GM20000 (cell line): ENCODE measurements at regions not wholly inside any gene's neighbourhood (a gene's known extent, or its start where the extent isn't known, plus 50 kb on each side); places are given as distances from the start of the nearest gene placed in this dataset.

Experiments
- DNase-seq: peaks from one replicate; pipeline ENCODE4 v3.0.0; 2012; ENCODE audit warnings: low spot score
- TF ChIP-seq, protein P1 (sequence below): IDR thresholded peaks from 2 replicates; pipeline ENCODE4 v1.5.1; 2012; ENCODE audit warnings: mild to moderate bottlenecking, control low read depth; ENCODE audit errors: extremely low read depth, missing control alignments

DNA sequence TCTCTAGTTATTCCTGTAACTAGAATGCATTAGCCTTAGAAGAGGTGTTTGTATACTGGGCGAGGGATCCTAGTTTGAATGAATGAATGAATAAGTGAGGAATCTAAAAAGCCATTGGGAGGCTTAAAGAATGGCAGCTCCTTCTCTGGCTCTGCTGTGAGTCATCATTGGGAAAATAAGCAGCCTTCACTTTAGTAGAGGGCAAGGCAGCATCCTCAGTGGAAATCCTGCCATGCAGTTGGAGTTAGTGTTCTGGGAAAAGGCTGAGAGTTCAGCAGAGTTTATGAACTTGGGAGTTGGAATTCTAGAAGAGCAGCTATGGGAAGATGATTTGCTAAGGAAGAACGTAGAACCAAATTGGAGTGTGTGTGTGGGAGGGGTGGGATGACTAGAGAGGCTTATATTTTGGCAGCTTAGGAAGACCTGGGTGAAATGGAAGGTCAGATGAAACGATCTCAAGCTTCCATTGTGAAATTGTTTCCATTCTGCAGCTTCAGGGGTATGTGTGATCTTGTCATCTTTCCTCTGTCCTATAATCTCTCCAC lies 120.8 kb downstream of the PTCSC3 start:
- TF ChIP-seq, protein P1, sequence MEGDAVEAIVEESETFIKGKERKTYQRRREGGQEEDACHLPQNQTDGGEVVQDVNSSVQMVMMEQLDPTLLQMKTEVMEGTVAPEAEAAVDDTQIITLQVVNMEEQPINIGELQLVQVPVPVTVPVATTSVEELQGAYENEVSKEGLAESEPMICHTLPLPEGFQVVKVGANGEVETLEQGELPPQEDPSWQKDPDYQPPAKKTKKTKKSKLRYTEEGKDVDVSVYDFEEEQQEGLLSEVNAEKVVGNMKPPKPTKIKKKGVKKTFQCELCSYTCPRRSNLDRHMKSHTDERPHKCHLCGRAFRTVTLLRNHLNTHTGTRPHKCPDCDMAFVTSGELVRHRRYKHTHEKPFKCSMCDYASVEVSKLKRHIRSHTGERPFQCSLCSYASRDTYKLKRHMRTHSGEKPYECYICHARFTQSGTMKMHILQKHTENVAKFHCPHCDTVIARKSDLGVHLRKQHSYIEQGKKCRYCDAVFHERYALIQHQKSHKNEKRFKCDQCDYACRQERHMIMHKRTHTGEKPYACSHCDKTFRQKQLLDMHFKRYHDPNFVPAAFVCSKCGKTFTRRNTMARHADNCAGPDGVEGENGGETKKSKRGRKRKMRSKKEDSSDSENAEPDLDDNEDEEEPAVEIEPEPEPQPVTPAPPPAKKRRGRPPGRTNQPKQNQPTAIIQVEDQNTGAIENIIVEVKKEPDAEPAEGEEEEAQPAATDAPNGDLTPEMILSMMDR = no peak
- no peak for DNase-seq

DNA sequence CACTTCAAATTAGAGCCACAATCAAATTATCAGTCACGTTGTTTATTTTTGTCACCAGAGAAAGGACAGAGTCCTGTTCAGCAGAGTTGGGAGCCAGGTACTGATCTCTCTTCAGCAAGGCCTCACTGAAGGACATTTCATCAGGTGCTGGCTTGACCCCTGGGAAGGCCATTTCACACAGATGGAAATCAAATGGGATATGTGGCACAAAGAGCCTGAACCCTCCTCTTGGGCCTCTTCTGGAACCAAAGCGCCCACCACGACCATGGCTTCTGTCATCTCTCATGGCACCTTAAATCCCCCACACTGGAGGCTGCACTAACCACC lies 121.5 kb downstream of the PTCSC3 start:
- TF ChIP-seq, protein P1 = no peak
- DNase-seq = no peak

DNA sequence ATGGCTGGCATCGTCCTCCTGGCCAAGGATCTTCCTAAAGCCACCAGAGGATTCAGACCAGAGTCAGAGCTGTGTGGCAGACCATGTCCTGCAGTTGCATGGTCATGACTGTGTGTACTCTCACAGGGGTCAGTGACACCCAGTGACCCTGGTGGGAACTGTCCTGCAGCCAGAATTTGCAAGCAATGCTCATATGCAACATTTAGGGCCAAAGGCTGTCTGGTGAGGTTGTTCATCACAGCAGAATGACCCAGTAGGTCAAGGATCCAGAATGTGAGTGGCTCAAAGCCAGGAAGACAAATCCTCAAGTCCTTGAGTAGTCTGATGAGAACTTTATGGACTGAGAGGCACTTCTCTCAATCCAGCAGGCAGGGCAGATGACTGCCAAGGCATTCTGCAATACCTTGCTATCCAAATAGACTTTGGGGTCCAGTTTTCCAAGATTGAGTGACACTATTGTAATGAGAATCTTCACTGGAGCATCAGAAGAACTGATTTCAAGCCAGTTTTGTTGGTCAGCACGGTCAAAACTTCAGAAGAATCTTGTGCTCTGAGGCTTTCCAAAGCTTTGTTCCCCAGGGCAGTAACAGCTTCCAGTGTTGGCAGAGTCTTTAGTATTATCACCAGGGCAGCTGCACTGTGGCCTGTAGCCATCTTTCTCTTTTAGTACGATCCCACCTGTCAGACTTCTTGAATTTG lies 122.0 kb downstream of the PTCSC3 start:
- DNase-seq = no peak
- TF ChIP-seq, protein P1 = no peak

GRCh38 chr14:36052681-36053080 lies 123.8 kb downstream of the PTCSC3 start:
- TF ChIP-seq, protein P1 = no peak
- no peak for DNase-seq

DNA sequence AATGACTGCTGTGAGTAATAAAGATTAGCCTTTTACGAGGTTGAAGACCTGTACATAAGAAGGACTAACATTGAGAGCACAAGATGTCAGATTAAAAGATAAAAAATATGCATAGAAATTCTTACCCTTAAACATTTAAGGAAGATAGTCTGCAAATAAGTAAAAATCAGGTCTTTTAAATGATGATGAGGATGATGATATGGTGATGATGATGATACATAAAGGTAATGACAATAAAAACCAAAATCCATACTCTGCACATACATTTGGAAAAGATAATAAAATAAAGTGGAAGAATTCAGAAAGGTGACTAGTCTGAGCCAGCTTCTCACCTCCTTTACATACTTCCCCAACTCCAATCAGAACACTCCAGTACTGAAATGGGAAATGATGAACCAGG lies 124.5 kb downstream of the PTCSC3 start:
- TF ChIP-seq, protein P1 = no peak
- DNase-seq = no peak

- TF ChIP-seq, protein P1 = no peak
- no peak for DNase-seq
Measured at GRCh38 chr14:36048667-36049066, 127.9 kb downstream of the PTCSC3 start.

- DNase-seq = no peak
- TF ChIP-seq, protein P1 = no peak
Measured at GRCh38 chr14:36047912-36048311, 128.6 kb downstream of the PTCSC3 start.
